IMR-90 (cell line): ENCODE measurements at regions not wholly inside any gene's neighbourhood (a gene's known extent, or its start where the extent isn't known, plus 50 kb on each side); places are given as distances from the start of the nearest gene placed in this dataset.

Experiments used
- CEBPB ChIP-seq: IDR thresholded peaks from 2 replicates; pipeline ENCODE4 v1.6.1; 2012; ENCODE audit warnings: low read depth, low read length, improper control_type of control experiment
- ELK1 ChIP-seq: fragments of 150-350 bp; IDR thresholded peaks from 2 replicates; pipeline ENCODE4 v1.6.1; 2016; ENCODE audit warnings: low read depth, mild to moderate bottlenecking, low read length, moderate library complexity, borderline replicate concordance
- MAZ ChIP-seq: IDR thresholded peaks from 2 replicates; pipeline ENCODE4 v1.6.1; 2012; ENCODE audit warnings: low read depth, mild to moderate bottlenecking, low read length, improper control_type of control experiment, moderate library complexity, borderline replicate concordance
- POLR2A ChIP-seq: IDR thresholded peaks from 2 replicates; pipeline ENCODE4 v1.6.1; 2012; ENCODE audit warnings: mild to moderate bottlenecking, low read depth, low read length
- RFX5 ChIP-seq: IDR thresholded peaks from 2 replicates; pipeline ENCODE4 v1.8.0; 2012; ENCODE audit warnings: low read depth, mild to moderate bottlenecking, low read length, moderate library complexity
- TF ChIP-seq, protein P1 (sequence below): conservative IDR thresholded peaks from 2 replicates; pipeline ENCODE4 v1.5.1; 2012; ENCODE audit warnings: mild to moderate bottlenecking, low read depth, low read length, improper control_type of control experiment

- TF ChIP-seq, protein P1, sequence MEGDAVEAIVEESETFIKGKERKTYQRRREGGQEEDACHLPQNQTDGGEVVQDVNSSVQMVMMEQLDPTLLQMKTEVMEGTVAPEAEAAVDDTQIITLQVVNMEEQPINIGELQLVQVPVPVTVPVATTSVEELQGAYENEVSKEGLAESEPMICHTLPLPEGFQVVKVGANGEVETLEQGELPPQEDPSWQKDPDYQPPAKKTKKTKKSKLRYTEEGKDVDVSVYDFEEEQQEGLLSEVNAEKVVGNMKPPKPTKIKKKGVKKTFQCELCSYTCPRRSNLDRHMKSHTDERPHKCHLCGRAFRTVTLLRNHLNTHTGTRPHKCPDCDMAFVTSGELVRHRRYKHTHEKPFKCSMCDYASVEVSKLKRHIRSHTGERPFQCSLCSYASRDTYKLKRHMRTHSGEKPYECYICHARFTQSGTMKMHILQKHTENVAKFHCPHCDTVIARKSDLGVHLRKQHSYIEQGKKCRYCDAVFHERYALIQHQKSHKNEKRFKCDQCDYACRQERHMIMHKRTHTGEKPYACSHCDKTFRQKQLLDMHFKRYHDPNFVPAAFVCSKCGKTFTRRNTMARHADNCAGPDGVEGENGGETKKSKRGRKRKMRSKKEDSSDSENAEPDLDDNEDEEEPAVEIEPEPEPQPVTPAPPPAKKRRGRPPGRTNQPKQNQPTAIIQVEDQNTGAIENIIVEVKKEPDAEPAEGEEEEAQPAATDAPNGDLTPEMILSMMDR: no peak
- no peak for TF ChIP-seq POLR2A
- no peak for TF ChIP-seq CEBPB
- TF ChIP-seq RFX5: no peak
- TF ChIP-seq ELK1: no peak
- TF ChIP-seq MAZ: no peak
These were observed 185.6 kb upstream of the COPS8 start for GRCh38 chr2:236899950-236900640.
